Mesenteric fat pad (tissue), 1 donor: ENCODE measurements at regions not wholly inside any gene's neighbourhood (a gene's known extent, or its start where the extent isn't known, plus 50 kb on each side); places are given as distances from the start of the nearest gene placed in this dataset.

ENCODE experiments used
- DNase-seq: peaks from one replicate; pipeline ENCODE4 v3.0.0-alpha.2; 2020; ENCODE audit warnings: low spot score
- donor health status: DM: yes; HTN: yes; CAD: no.

- DNase-seq: no peak
Observed at GRCh38 chr9:108615152-108615551, 240.6 kb downstream of the ACTL7B start.

DNA sequence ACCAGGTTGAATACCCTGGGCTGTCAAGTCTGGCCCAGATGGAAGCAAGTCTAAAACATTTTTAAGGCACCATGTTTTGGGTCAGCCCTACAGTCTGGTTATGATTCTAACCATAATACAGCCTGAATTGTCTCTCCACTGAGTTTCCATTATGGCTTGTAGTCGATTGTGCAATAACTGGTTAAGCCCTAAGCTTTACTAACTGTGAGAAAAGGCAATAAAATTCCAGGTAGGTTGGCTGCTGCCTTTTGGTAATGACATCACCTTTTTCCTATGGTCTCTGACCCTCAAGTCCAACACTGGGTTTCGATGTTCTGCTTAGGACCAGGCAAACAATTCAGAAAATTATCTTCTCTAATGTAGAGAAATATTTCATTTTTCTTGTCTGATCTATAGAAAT is 243.3 kb downstream of the ACTL7B start:
- DNase-seq: no peak

DNA sequence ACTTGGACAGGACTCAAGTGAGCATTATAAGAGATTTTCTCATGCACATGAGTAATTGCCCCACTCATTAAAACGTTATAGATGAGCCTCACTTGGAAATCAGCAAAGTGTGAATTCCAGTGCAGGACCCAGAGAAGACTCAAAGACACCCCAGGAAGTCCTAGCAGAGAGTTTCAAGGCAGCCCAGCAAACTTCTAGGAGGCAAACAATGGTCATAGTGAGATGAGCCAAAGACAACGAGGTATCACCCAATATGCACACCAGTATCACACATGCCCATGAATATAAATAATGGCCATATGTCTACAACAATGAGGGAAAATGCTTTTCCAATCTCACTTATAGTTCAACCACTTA is 245.9 kb downstream of the ACTL7B start:
- DNase-seq: no peak

DNA sequence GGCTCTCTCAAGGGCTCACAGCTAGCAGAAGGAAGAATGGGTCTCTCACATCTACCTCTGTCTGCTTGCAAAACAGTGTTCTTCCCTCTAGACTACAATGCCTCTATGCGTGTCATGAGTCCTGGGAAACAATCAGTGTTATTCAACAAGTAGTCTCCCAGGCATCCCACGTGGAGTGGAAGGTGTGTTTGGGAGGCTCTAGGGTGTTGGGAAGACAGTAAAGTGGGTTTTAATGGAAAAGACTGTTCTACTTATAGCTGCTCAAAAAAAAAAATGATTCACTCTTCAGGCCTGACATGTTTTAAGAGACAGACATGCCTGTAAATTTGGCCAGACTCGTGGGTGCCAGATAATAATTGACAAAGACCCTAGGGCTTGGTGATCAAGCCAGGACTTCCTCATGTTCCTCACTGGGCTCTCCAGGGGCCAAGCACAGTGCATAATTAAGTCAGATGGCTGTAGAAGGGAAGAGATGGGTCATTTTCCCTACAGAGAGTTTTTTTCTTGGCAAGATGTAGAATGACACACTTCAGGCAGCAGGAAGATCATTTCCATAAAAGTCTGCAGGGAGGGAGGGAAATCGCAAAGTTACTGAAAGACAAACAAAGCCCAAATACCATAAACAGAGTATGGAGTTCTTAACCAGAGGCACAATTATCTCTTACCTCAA is 246.4 kb downstream of the ACTL7B start:
- no peak for DNase-seq

- no peak for DNase-seq
Observed at GRCh38 chr9:108607607-108608006, 248.2 kb downstream of the ACTL7B start.

DNA sequence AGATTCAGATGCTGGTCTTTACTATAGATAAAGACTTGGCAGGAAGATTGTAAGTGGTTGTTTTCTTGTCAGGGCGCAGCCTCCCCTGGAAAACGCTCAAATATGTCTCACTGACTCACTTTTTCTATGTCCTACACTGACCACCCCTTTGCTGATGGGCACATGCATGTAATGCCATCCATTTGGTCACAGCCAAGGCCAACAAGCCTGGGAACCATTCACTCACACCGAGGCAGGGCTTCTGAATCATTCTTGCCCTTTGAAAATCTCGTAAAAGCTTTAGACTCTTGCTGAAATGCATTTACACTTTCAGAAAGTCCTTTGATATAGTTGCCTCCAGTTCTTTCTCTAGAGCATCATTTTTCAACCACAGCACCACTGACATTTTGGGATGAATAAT is 249.4 kb downstream of the ACTL7B start:
- no peak for DNase-seq

GRCh38 chr9:108603141-108603540 is 252.6 kb downstream of the ACTL7B start:
- DNase-seq: no peak

- DNase-seq: no peak
Observed at GRCh38 chr9:108600896-108601295, 254.9 kb downstream of the ACTL7B start.

GRCh38 chr9:108599571-108599970 is 256.2 kb downstream of the ACTL7B start:
- DNase-seq: no peak

- DNase-seq: no peak
Observed at GRCh38 chr9:108591121-108591520, 264.7 kb downstream of the ACTL7B start.

GRCh38 chr9:108588246-108588645 is 267.5 kb downstream of the ACTL7B start:
- DNase-seq: no peak

DNA sequence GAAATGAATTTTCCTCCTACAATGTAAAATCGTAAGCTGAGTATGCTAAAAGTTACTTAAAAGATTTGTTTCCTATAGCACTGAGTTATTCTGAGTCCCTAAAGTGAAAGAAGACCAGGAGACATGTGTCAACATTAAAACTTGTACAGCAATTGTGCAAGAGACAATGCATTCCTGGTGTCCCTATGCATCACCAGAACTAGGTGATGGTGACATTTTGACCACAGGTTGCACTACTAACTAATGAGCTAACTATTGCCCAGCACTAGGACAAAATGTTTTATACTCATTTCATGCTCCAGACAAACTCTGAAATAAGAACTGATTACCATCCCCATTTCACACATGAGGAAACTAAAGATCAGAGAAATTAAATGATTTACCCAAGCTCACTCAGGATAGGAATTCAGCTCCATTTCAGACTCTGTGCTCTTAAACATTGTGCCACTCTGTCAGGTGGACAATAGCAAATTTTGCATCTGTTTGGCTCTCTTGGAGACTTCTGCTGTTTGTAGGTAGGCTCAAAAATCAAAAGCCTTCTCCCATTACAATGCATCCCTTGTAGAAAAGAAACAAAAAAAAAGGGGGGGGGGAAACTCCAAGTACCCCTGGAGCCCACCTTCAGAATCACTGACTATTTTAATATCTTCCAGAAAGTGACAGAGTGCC is 269.2 kb downstream of the ACTL7B start:
- DNase-seq: no peak

GRCh38 chr9:108584860-108585259 is 270.9 kb downstream of the ACTL7B start:
- DNase-seq: no peak

DNA sequence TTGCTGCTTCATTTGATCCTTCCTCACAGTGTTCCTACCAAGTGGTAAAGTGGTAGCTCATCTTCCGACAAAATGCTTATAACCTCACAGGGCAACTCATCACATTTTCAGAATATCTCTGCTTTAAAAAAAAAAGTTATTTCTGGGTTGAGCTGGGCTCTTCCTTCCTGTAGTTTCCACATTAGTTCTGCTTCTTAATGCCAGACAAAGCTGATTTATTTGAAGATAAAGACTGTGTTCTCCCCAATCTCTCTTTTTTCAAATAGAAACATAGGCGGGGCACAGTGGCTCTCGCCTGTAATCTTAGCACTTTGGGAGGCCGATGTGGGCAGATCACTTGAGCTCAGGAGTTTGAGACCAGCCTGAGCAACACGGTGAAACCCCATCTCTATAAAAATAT is 273.1 kb downstream of the ACTL7B start:
- no peak for DNase-seq

- no peak for DNase-seq
Observed at GRCh38 chr9:108579757-108580439, 275.9 kb downstream of the ACTL7B start.

DNA sequence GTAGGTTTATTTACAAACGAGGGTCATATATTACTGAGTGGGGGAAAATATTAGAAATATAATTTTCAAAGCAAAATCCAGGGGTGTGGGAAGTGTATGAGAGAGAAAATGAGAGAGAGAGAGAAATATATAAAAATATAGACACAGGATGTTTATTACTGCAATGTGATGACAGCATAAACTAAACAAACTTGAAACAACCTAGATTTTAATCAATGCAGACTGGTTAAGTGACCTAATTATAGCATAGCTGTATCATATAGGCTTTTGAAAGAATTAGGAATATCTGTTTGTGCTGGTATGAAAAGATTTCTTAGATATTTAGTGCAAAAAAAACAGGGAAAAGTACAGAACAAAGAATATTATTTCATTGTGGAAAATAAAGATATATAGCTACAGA is 280.5 kb downstream of the ACTL7B start:
- DNase-seq: no peak

DNA sequence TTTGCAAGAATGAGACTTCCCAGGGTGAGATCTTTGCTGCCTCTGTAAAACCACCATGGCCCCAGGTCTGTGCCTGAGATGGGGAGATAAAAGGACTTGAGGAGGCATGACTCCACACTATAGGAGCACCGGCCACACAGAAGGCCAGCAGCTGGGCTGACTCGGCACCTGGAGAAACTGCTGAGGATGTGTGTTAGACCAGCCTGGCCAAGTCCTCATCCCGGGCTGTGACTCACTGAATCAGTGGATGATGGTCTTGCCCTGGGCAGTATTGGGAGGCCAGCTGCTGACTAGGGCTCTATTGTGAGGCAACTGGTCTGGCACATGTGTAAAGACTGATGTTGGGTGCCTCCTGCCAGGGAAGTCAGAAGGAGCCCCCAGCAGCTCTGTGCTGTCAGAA is 286.2 kb downstream of the ACTL7B start:
- DNase-seq: no peak

- DNase-seq: no peak
Observed at GRCh38 chr9:108568093-108568492, 287.7 kb downstream of the ACTL7B start.

DNA sequence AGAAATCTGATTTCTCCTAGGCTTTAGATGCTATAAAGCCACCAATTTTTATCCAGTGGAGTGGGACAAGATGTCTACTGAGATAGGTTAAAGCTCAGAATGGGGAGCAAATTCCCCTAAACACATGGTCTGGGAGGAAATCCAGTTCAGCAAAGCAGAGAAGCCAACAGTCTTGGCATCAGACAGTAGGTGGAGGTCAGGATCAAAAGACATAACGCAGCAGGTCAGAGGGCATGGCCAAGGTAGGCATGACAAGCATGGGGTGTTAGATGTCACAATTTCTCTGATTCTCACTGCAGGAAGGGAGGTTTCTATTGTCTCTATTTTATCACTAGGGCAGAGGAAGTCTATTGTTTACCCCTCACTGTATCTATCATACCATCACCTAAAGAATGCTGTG is 288.2 kb downstream of the ACTL7B start:
- DNase-seq: no peak

- DNase-seq: no peak
Observed at GRCh38 chr9:108565651-108566378, 290.0 kb downstream of the ACTL7B start.

GRCh38 chr9:108562176-108562575 is 293.6 kb downstream of the ACTL7B start:
- DNase-seq: no peak

DNA sequence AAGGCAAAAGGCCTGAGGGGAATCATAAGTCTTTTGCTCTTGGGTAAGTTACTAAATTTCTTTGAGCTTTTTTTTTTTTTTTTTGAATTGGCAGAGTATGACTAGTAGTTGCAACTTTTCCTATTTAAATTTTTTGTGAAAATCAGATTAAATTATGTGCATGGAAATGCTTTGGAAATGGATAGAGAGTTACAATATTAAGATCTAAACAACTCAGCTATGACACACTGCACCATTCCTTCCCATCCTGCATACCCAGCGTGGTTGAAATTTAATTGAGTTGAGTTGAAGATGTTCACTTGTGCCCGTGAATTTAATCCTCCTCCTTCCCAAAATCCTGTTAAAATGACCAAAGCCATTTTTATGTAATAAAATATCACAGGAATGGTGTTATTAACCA is 296.4 kb downstream of the ACTL7B start:
- no peak for DNase-seq
